ENCODE measurements at regions not wholly inside any gene's neighbourhood (a gene's known extent, or its start where the extent isn't known, plus 50 kb on each side); places are given as distances from the start of the nearest gene placed in this dataset.

GRCh38 chr14:62626416-62626815 lies 418.8 kb downstream of the KCNH5 start:
- H3K36me3 ChIP-seq (ENCODE audit: control insufficient read depth, insufficient read depth, low read length) = no peaks in the 10 kb centered on the region
- TF ChIP-seq, protein P1, sequence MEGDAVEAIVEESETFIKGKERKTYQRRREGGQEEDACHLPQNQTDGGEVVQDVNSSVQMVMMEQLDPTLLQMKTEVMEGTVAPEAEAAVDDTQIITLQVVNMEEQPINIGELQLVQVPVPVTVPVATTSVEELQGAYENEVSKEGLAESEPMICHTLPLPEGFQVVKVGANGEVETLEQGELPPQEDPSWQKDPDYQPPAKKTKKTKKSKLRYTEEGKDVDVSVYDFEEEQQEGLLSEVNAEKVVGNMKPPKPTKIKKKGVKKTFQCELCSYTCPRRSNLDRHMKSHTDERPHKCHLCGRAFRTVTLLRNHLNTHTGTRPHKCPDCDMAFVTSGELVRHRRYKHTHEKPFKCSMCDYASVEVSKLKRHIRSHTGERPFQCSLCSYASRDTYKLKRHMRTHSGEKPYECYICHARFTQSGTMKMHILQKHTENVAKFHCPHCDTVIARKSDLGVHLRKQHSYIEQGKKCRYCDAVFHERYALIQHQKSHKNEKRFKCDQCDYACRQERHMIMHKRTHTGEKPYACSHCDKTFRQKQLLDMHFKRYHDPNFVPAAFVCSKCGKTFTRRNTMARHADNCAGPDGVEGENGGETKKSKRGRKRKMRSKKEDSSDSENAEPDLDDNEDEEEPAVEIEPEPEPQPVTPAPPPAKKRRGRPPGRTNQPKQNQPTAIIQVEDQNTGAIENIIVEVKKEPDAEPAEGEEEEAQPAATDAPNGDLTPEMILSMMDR (IDR thresholded peaks at IDR 0.05; ENCODE audit: insufficient read depth, low read length, poor library complexity, severe bottlenecking) = no peak
- no peak for DNase-seq (ENCODE audit: extremely low read depth, insufficient read length)

GRCh38 chr14:62629176-62629725 lies 416.0 kb downstream of the KCNH5 start:
- Histone ChIP-seq H3K27me3 (replicated peaks; ENCODE audit: control insufficient read depth, insufficient read depth, low read length) (no peaks in the 10 kb centered on the region), H3K4me3 (replicated peaks; ENCODE audit: low read depth, low read length) (no peak overlapping the region), H3K36me3 (ENCODE audit: control insufficient read depth, insufficient read depth, low read length) (no peaks in the 10 kb centered on the region)
- TF ChIP-seq, protein P1 (IDR thresholded peaks at IDR 0.05; ENCODE audit: insufficient read depth, low read length, poor library complexity, severe bottlenecking) = no peak
- no peak for DNase-seq (ENCODE audit: extremely low read depth, insufficient read length)

More at GRCh38 chr14:62626416-62626815, 418.8 kb downstream of the KCNH5 start:
- no peak overlapping the region for H3K4me3 ChIP-seq (replicated peaks; ENCODE audit: low read depth, low read length)
- no peaks in the 10 kb centered on the region for H3K27me3 ChIP-seq (replicated peaks; ENCODE audit: control insufficient read depth, insufficient read depth, low read length)

- no peak for DNase-seq (ENCODE audit: extremely low read depth, insufficient read length)
- TF ChIP-seq, protein P1 (IDR thresholded peaks at IDR 0.05; ENCODE audit: insufficient read depth, low read length, poor library complexity, severe bottlenecking) = no peak
- Histone ChIP-seq H3K4me3 (replicated peaks; ENCODE audit: low read depth, low read length) (no peak overlapping the region), H3K36me3 (ENCODE audit: control insufficient read depth, insufficient read depth, low read length) (no peaks in the 10 kb centered on the region), H3K27me3 (replicated peaks; ENCODE audit: control insufficient read depth, insufficient read depth, low read length) (no peaks in the 10 kb centered on the region)
Measured at GRCh38 chr14:62631176-62631575, 414.1 kb downstream of the KCNH5 start.

DNA sequence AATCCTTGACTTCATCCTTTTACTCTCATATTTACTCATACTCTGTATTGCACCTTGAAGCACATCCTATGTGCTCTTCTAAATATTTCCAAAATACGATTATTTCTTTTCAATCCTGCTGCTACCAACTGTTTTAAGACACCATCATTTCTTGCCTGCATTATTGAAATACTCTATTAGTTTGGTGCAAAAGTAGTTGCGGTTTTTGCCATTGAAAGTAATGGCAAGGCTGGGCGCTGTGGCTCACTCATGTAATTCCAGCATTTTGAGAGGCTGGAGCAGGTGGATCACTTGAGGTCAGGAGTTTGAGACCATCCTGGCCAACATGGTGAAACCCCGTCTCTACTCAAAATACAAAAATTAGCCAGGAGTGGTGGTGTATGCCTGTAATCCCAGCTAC lies 412.5 kb downstream of the KCNH5 start:
- Histone ChIP-seq H3K27me3 (replicated peaks; ENCODE audit: control insufficient read depth, insufficient read depth, low read length) (no peaks in the 10 kb centered on the region), H3K36me3 (ENCODE audit: control insufficient read depth, insufficient read depth, low read length) (no peaks in the 10 kb centered on the region), H3K4me3 (replicated peaks; ENCODE audit: low read depth, low read length) (no peak overlapping the region)
- DNase-seq (ENCODE audit: extremely low read depth, insufficient read length) = no peak
- TF ChIP-seq, protein P1 (IDR thresholded peaks at IDR 0.05; ENCODE audit: insufficient read depth, low read length, poor library complexity, severe bottlenecking) = no peak

DNA sequence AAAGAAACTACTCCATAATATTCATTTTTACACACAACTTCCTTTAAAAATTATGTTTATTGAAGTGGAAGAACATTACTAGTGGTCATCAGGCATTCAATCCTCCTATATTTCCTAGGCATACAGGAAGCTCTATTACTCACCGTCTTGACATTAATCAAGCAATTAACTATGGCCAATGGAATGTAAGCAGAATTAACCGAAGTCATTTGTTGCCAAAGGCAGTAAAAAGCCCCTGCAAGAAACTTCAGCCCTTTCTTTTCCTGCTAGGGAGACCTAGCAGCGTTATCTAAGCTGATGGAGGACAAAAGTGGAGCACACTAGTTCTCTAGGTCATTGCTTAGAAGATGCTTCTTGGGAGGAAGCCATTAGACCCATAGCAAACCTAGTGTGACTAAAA lies 399.6 kb downstream of the KCNH5 start:
- no peaks in the 10 kb centered on the region for H3K36me3 ChIP-seq (ENCODE audit: control insufficient read depth, insufficient read depth, low read length)
- no peak overlapping the region for H3K4me3 ChIP-seq (replicated peaks; ENCODE audit: low read depth, low read length)
- TF ChIP-seq, protein P1 (IDR thresholded peaks at IDR 0.05; ENCODE audit: insufficient read depth, low read length, poor library complexity, severe bottlenecking) = no peak
- DNase-seq (ENCODE audit: extremely low read depth, insufficient read length) = no peak
- no peaks in the 10 kb centered on the region for H3K27me3 ChIP-seq (replicated peaks; ENCODE audit: control insufficient read depth, insufficient read depth, low read length)

Measured in GM06990 (cell line).